Common myeloid progenitor, CD34-positive (primary cell): ENCODE measurements at regions not wholly inside any gene's neighbourhood (a gene's known extent, or its start where the extent isn't known, plus 50 kb on each side); places are given as distances from the start of the nearest gene placed in this dataset.

ENCODE experiments used
- CTCF ChIA-PET: fragments of 350-600 bp; sonication (Branson Sonifier 250); formaldehyde crosslinking; loops from one replicate; lab custom pipeline; 2021; ENCODE audit warnings: antibody characterized with exemption; lab: Charles Lee
- POLR2A ChIA-PET: fragments of 350-600 bp; sonication (Branson Sonifier 250); formaldehyde crosslinking; loops from one replicate; lab custom pipeline; 2021; ENCODE audit warnings: antibody characterized with exemption; lab: Charles Lee
- DNase-seq, 3 donors: peaks; one replicate each; pipeline versions ENCODE4 v3.0.0 to v3.0.0-alpha.2; 2013
- H3K27ac ChIP-seq, 2 experiments: 1 replicate in 1 of 2; 2 replicates in 1 of 2; pipeline ENCODE4 v1.7.0; 2013; ENCODE audit warnings: inconsistent platforms in 2 of 2, low read length in 2 of 2, mild to moderate bottlenecking in 2 of 2, low read depth in 1 of 2, moderate library complexity in 1 of 2; ENCODE audit not compliant: severe bottlenecking in 2 of 2, insufficient read depth in 1 of 2, poor library complexity in 1 of 2
- H3K27me3 ChIP-seq, 5 experiments: replicated peaks in 2 of 5; 1 replicate in 3 of 5; 2 replicates in 2 of 5; pipeline versions ENCODE4 v1.6.1 to v1.7.0; 2013; ENCODE audit warnings: low read length in 4 of 5, mild to moderate bottlenecking in 2 of 5, moderate library complexity in 2 of 5, inconsistent platforms in 1 of 5; ENCODE audit not compliant: insufficient read depth in 5 of 5, control insufficient read depth in 4 of 5
- H3K36me3 ChIP-seq, 4 experiments: 1 replicate in 2 of 4; 2 replicates in 2 of 4; pipeline versions ENCODE4 v1.6.1 to v1.7.0; 2013; ENCODE audit warnings: low read length in 3 of 4, control low read depth in 1 of 4, mild to moderate bottlenecking in 1 of 4; ENCODE audit not compliant: control insufficient read depth in 4 of 4, insufficient read depth in 4 of 4
- H3K4me1 ChIP-seq, 4 experiments: 1 replicate in 3 of 4; 2 replicates in 1 of 4; pipeline versions ENCODE4 v1.6.1 to v1.7.1; 2013; ENCODE audit warnings: low read length in 3 of 4, mild to moderate bottlenecking in 3 of 4, control low read depth in 1 of 4, inconsistent platforms in 1 of 4, moderate library complexity in 1 of 4; ENCODE audit not compliant: control insufficient read depth in 4 of 4, insufficient read depth in 4 of 4; ENCODE audit errors: control extremely low read depth in 1 of 4
- H3K4me3 ChIP-seq, 7 experiments: 1 replicate in 4 of 7; 2 replicates in 3 of 7; pipeline versions ENCODE4 v1.5.1 to v1.7.0; 2013; ENCODE audit warnings: mild to moderate bottlenecking in 7 of 7, low read length in 6 of 7, moderate library complexity in 6 of 7, inconsistent platforms in 2 of 7, low read depth in 2 of 7, control low read depth in 1 of 7; ENCODE audit not compliant: insufficient read depth in 4 of 7, control insufficient read depth in 1 of 7; ENCODE audit errors: extremely low read depth in 1 of 7
- H3K9me3 ChIP-seq, 5 experiments: 1 replicate in 4 of 5; 2 replicates in 1 of 5; pipeline versions ENCODE4 v1.6.1 to v1.7.1; 2013; ENCODE audit warnings: low read length in 4 of 5, mild to moderate bottlenecking in 2 of 5, inconsistent platforms in 1 of 5, low read depth in 1 of 5, moderate library complexity in 1 of 5; ENCODE audit not compliant: control insufficient read depth in 4 of 5, insufficient read depth in 2 of 5; ENCODE audit errors: control extremely low read depth in 1 of 5
- WGBS: methylation state at CpG from one replicate; pipeline ENCODE4 v1.1.5; 2013; ENCODE audit not compliant: insufficient coverage; 5-methylcytosine and 5-hydroxymethylcytosine counted together

- H3K4me1 ChIP-seq, result peaks cover 0 to 20% (median 8%) of the 10 kb centered on the region in 4 experiments
- ChIA-PET POLR2A (no interaction called here), CTCF (interaction anchor here (0.8 to 2.6 kb wide), 5 partner anchors 10 to 206 kb away, joined by 3 to 8 read pairs (median 3); no protein-coding TSS in a partner anchor)
- H3K9me3 ChIP-seq, result peaks cover 0 to 3% (median 0%) of the 10 kb centered on the region in 5 experiments
- H3K4me3 ChIP-seq, result no peak overlapping the region
- 62% methylated on average over 2 of the region's 7 CpGs for WGBS
- no peaks in the 10 kb centered on the region for H3K27me3 ChIP-seq
- H3K36me3 ChIP-seq, result no peaks in the 10 kb centered on the region
- DNase-seq, result peak; percentile 36 to 87 (median 81)
- H3K27ac ChIP-seq, result no peak overlapping the region
Measured at GRCh38 chr3:102018551-102018950, 169.2 kb downstream of the NFKBIZ start.

- POLR2A ChIA-PET, result interaction anchor here (0.7 kb wide), 1 partner anchor 171 kb away, joined by 3 read pairs; the partner anchor contains the start of gene NFKBIZ
- Histone ChIP-seq H3K4me3 (peak overlapping the region in 1 of 7 experiments; percentile 27), H3K4me1 (peaks cover 0 to 22% (median 10%) of the 10 kb centered on the region in 4 experiments), H3K27ac (peak overlapping the region; percentile 11 to 43), H3K27me3 (no peaks in the 10 kb centered on the region), H3K9me3 (peaks cover 0 to 3% (median under 1%) of the 10 kb centered on the region in 5 experiments), H3K36me3 (no peaks in the 10 kb centered on the region)
- DNase-seq, result peak in 2 of 3 donors; percentile 25 to 45
- CTCF ChIA-PET, result no interaction called here
- no CpG with 5 or more reads among the region's 1 CpG for WGBS
Measured at GRCh38 chr3:102020735-102021134, 171.4 kb downstream of the NFKBIZ start.

- ChIA-PET POLR2A (no interaction called here), CTCF (interaction anchor here (0.9 to 1.2 kb wide), 2 partner anchors 31 to 201 kb away, joined by 3 read pairs; no protein-coding TSS in a partner anchor)
- no peaks in the 10 kb centered on the region for H3K36me3 ChIP-seq
- peaks cover 0 to 21% (median 10%) of the 10 kb centered on the region in 4 experiments for H3K4me1 ChIP-seq
- no peak overlapping the region for H3K27ac ChIP-seq
- H3K27me3 ChIP-seq, result no peaks in the 10 kb centered on the region
- DNase-seq, result no peak
- no peak overlapping the region for H3K4me3 ChIP-seq
- peaks cover 0 to 5% (median 0%) of the 10 kb centered on the region in 5 experiments for H3K9me3 ChIP-seq
Measured at GRCh38 chr3:102024270-102024904, 175.1 kb downstream of the NFKBIZ start.

DNA sequence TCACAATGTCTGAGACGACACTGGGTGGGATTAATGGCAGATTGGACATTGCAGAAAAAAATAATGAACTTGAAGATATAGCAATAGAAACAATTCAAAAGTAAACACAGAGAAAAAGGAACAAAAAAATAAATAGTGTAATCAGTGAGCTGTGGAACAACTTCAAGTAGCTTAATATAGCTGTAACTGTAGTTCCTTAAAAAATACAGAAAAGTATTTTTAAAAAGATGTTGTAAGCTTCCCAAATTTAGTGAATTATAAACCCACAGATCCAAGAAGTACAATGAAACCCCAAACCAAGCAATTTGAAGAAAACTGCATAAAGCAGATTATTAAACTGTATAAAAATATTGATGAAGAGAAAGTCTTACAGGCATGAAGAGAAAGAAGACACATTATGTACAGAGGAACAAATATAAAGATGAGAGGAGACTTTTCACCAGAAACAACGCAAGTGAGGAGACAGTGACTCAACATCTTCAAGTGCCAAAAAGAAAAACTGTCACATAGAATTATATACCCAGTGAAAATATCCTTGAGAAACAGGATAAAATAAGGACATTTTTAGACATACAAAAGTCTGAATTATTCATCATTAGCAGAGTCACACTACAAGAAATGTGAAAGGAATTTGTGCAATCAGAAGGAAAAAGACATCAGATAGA, 176.4 kb downstream of the NFKBIZ start:
- ChIA-PET CTCF (interaction anchor here (0.9 kb wide), 1 partner anchor 200 kb away, joined by 3 read pairs; no protein-coding TSS in a partner anchor), POLR2A (no interaction called here)
- Histone ChIP-seq H3K9me3 (peaks cover 0 to 5% (median 0%) of the 10 kb centered on the region in 5 experiments), H3K27ac (no peak overlapping the region), H3K27me3 (no peaks in the 10 kb centered on the region), H3K4me1 (peaks cover 4 to 14% (median 8%) of the 10 kb centered on the region in 4 experiments), H3K4me3 (no peak overlapping the region), H3K36me3 (no peaks in the 10 kb centered on the region)
- DNase-seq, result peak in 1 of 3 donors; percentile 10
- WGBS, result no CpG with 5 or more reads among the region's 2 CpGs

GRCh38 chr3:102026656-102027055, 177.3 kb downstream of the NFKBIZ start:
- peak in 1 of 3 donors; percentile 5 for DNase-seq
- Histone ChIP-seq H3K27me3 (no peaks in the 10 kb centered on the region), H3K36me3 (no peaks in the 10 kb centered on the region), H3K9me3 (peaks cover 0 to 5% (median 0%) of the 10 kb centered on the region in 5 experiments), H3K4me3 (no peak overlapping the region), H3K4me1 (peaks cover 2 to 5% (median 5%) of the 10 kb centered on the region in 4 experiments), H3K27ac (no peak overlapping the region)
- CTCF ChIA-PET, result no interaction called here
- POLR2A ChIA-PET, result no interaction called here
- 80% methylated on average over 2 of the region's 4 CpGs for WGBS

DNA sequence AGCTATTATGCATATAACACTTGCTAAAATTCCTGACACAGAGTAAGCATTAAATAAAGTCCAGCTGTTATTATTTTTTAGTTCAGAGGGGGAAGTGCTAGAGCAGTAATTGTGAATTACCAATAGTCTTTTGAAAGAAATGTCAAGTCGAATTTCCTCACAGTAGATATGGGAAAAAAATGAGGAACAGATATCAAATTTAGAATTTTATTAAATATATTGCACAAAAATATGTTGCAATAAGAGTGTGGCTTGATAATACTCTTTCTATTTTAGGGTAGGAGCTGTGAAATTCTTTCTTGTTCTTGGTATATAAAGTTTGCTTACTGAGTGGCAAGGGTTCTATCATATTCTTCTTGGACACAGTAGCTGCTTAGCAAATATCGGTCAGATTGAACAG, 181.3 kb downstream of the NFKBIZ start:
- DNase-seq, result no peak
- H3K4me3 ChIP-seq, result no peak overlapping the region
- H3K27me3 ChIP-seq, result no peaks in the 10 kb centered on the region
- no CpG with 5 or more reads among the region's 2 CpGs for WGBS
- no peaks in the 10 kb centered on the region for H3K36me3 ChIP-seq
- peaks cover 0 to 2% (median 0%) of the 10 kb centered on the region in 5 experiments for H3K9me3 ChIP-seq
- ChIA-PET POLR2A (no interaction called here), CTCF (interaction anchor here (1.5 to 2.3 kb wide), 2 partner anchors 13 to 18 kb away, joined by 3 to 8 read pairs; no protein-coding TSS in a partner anchor)
- H3K27ac ChIP-seq, result no peak overlapping the region
- peaks cover 0 to 5% (median under 1%) of the 10 kb centered on the region in 4 experiments for H3K4me1 ChIP-seq
